ENCODE measurements at regions not wholly inside any gene's neighbourhood (a gene's known extent, or its start where the extent isn't known, plus 50 kb on each side); places are given as distances from the start of the nearest gene placed in this dataset.

DNA sequence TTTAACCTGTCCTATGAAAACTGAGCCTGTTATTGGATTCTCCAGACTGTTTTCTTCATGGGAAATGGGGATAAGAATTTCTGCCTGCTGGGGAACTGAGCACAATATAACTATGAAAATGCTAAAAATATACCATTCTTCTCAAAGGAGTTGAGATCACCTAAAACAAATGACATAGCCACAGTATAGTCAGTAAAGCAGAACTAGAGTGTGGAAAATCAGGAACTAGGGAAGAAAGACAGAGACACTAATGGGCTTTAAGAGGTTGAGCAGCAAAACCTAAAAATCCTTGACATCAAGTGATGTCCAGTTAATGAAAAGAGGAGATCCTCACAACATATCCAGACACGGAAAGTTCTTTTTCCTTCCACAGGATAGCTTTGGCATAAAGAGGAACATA, 215.7 kb upstream of the CST7 start:
- H3K4me3 ChIP-seq (ENCODE audit: low read depth, low read length): no peak overlapping the region
- TF ChIP-seq, protein P1, sequence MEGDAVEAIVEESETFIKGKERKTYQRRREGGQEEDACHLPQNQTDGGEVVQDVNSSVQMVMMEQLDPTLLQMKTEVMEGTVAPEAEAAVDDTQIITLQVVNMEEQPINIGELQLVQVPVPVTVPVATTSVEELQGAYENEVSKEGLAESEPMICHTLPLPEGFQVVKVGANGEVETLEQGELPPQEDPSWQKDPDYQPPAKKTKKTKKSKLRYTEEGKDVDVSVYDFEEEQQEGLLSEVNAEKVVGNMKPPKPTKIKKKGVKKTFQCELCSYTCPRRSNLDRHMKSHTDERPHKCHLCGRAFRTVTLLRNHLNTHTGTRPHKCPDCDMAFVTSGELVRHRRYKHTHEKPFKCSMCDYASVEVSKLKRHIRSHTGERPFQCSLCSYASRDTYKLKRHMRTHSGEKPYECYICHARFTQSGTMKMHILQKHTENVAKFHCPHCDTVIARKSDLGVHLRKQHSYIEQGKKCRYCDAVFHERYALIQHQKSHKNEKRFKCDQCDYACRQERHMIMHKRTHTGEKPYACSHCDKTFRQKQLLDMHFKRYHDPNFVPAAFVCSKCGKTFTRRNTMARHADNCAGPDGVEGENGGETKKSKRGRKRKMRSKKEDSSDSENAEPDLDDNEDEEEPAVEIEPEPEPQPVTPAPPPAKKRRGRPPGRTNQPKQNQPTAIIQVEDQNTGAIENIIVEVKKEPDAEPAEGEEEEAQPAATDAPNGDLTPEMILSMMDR (IDR thresholded peaks at IDR 0.05; ENCODE audit: low read depth, low read length): no peak

DNA sequence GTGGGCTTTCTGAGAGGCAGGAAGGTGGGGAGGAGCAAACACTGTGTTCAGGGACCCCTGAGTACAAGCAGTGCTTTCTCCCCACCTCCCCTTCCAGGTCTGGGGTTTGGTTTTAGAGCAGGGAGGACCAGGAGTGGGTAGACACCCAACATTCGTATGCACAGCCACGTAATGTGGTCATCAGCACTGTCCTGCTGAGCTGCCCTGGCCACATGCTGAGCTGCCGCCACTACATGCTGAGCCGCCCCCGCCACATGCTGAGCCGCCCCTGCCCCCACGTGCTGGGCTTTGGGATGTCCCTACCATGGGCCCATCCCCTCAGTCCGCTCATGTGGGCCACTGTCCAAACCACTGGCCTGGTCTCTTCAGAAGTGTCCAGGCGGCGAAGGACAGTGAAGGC, 214.9 kb upstream of the CST7 start:
- TF ChIP-seq, protein P1 (IDR thresholded peaks at IDR 0.05; ENCODE audit: low read depth, low read length): no peak
- no peak overlapping the region for H3K4me3 ChIP-seq (ENCODE audit: low read depth, low read length)

DNA sequence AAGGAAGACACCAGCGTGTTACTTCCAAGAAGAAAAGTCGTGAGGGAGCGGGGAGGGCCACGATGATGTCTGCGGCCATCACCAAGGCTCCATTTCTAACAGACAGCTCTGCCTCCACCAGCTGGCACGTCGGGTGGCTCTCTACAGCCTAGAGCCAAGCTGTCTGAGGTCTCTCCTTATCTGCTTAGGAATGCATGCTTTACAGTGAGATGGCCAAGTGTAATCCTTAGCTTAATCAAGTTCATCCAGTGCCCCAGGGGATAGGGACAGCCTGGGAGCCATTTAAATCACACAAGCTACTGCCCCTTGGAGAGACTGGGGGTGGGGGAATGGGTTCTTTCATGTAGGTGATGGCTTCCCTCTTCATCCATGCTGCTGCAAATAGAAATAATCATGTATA, 213.8 kb upstream of the CST7 start:
- H3K4me3 ChIP-seq (ENCODE audit: low read depth, low read length): no peak overlapping the region
- TF ChIP-seq, protein P1 (IDR thresholded peaks at IDR 0.05; ENCODE audit: low read depth, low read length): no peak

DNA sequence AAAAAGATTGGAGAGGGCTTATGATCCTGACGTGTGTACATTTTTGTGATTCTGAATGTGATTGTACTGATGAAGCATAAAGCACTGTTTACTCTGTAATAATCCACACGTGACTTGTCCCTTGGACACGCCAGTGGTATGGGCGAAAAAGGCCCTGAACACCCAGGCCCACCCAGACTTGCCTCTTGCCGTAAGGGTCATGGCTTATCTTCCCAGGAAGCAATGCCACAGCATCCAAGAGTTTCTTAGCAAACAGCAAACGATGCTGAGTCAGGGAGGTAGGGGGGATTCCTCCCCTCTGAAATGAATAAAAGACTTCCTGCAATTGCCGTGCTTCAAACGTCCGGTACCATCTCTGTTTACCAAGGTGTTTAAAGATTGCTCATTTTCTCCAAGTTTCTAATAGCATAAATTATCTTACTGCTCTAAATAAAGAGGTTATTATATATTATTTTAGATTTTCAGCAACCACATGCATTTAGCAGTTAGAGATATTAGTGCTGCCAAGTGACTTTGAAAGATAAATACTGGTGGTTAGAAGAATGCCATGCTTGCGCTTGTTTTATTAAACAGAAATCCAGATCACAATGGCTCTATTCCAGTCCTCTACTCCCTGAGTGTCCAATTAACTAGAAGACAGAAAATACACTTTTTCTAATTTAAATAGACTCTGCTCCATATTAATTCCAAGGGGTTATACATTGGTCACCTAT, 212.8 kb upstream of the CST7 start:
- H3K4me3 ChIP-seq (ENCODE audit: low read depth, low read length): no peak overlapping the region
- TF ChIP-seq, protein P1 (IDR thresholded peaks at IDR 0.05; ENCODE audit: low read depth, low read length): no peak

DNA sequence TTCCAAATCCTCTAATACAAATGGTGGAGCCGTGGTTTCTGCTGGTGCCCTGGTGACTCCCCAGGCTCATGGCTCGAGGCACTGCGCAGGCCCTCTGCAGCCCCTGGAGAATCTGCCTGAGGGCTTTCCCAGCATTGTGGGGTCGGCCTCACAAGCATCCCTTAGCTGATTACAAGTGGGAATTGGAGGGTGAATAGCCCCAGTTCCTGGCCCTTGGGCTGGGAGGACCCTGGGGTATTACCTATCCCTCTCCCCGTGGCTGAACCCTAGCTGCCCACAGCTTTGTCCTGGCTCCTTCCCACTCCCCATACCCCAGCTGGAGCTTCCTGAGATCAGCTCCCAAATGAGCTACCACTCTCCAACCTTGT, 212.2 kb upstream of the CST7 start:
- TF ChIP-seq, protein P1 (IDR thresholded peaks at IDR 0.05; ENCODE audit: low read depth, low read length): no peak
- no peak overlapping the region for H3K4me3 ChIP-seq (ENCODE audit: low read depth, low read length)

DNA sequence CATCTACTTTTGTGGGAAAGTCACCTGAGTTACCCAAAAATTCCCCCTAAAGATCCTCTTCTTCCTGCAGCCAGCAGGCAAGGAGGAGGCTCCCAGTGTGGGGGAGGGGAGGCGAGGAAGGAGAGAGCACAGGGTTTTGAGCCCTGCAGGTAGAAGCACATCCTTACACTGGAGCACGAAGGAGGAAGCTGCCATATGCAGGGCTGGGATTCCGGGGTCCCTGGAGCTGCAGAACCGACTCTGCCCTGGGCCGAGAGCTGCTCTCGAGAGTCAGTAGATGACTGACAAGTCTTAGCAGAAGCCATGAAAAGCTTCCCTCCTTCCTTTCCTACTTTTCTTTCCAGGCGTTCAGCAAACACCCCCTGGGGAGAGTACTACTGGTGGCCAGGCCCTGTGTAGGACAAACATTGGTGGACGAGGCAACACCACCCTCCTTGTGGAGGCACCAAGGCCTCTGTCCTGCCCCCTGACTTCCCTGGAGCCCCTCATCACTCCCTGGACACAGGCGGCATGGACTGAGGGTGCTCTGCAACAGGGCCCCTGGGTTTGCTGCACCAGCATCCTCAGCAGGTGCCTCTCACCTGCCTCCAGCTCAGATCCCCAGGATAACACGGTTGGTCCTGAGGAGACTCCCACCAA, 211.7 kb upstream of the CST7 start:
- no peak overlapping the region for H3K4me3 ChIP-seq (ENCODE audit: low read depth, low read length)
- TF ChIP-seq, protein P1 (IDR thresholded peaks at IDR 0.05; ENCODE audit: low read depth, low read length): no peak

DNA sequence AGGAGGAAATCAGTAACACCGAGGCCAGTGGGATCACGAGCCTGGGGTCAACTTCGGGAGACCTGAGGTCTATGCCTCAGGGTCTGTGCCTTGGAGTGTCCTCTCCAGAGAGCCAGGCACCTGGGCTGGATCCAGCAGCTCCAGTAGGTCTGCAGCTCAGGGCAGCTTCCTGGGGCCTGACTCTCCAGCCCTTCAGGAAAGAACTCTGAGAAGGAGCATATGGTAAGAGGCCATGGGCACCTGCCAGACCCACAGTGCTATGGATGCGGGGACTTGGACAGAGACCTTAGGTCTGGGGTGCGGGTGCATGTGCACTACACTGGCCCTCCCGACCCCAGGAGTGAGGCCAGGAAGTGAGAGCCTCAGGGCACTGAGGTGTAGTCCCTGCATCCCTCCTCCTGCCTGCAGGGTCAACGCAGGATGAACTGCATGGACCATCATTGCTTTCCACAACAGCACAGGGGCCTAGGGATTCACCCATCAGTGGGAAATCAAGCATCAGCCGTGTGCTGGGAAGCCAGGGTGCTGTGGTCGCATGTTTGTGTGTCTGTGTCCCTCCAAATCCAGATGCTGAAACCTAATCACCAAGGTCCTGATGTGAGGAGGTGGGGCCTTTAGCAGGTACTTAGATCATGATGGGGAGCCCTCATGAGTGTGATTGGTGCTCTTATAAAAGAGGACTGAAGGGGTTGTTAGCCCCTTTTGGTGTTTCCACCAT, 210.9 kb upstream of the CST7 start:
- TF ChIP-seq, protein P1 (IDR thresholded peaks at IDR 0.05; ENCODE audit: low read depth, low read length): no peak
- H3K4me3 ChIP-seq (ENCODE audit: low read depth, low read length): no peak overlapping the region
